BLaER1 treated with 17β-estradiol and CSF1 and Interleukin-3, amounts not matched to agents 10 nM and 100 nM (cell line): ENCODE measurements at regions not wholly inside any gene's neighbourhood (a gene's known extent, or its start where the extent isn't known, plus 50 kb on each side); places are given as distances from the start of the nearest gene placed in this dataset.
"Not testable (repeated sequence)": the region's sequence is repeated elsewhere in the genome, so short reads cannot be mapped to it uniquely, and the experiment has no call there.

Source experiments
- H3K27ac ChIP-seq, 11 experiments: shearing (Covaris generic); formaldehyde crosslinking; 2 replicates each; pipeline ENCODE4 v1.8.1; 2022
- H3K27me3 ChIP-seq, 11 experiments: shearing (Covaris generic); formaldehyde crosslinking; 2 replicates each; pipeline ENCODE4 v1.8.1; 2022
- H3K36me3 ChIP-seq, 11 experiments: shearing (Covaris generic); formaldehyde crosslinking; 2 replicates each; pipeline ENCODE4 v1.8.1; 2022
- H3K4me1 ChIP-seq, 10 experiments: shearing (Covaris generic); formaldehyde crosslinking; 2 replicates each; pipeline ENCODE4 v1.8.1; 2022
- H3K4me2 ChIP-seq, 11 experiments: shearing (Covaris generic); formaldehyde crosslinking; 2 replicates each; pipeline ENCODE4 v1.8.1; 2022
- H3K4me3 ChIP-seq, 10 experiments: shearing (Covaris generic); formaldehyde crosslinking; 2 replicates each; pipeline ENCODE4 v1.8.1; 2022
- H3K9ac ChIP-seq, 11 experiments: shearing (Covaris generic); formaldehyde crosslinking; 2 replicates each; pipeline ENCODE4 v1.8.1; 2022
- H3K9me3 ChIP-seq, 11 experiments: shearing (Covaris generic); formaldehyde crosslinking; replicated peaks in 1 of 11; 2 replicates each; pipeline ENCODE4 v1.8.1; 2022
- H4K20me1 ChIP-seq, 11 experiments: shearing (Covaris generic); formaldehyde crosslinking; 2 replicates each; pipeline ENCODE4 v1.8.1; 2022
- Cebpa-rat ChIP-seq, 11 experiments: shearing (Covaris generic); IDR thresholded peaks; 2 replicates each; pipeline ENCODE4 v1.8.1; 2022

GRCh38 chr6:101116337-101116736 is 235.2 kb upstream of the ASCC3 start:
- no peak for TF ChIP-seq Cebpa-rat (IDR thresholded peaks at IDR 0.05)
- Histone ChIP-seq H3K27ac (no peak overlapping the region), H3K4me3 (no peak overlapping the region), H3K9ac (no peak overlapping the region), H3K36me3 (no peaks in the 10 kb centered on the region), H3K4me2 (no peak overlapping the region), H3K27me3 (no peaks in the 10 kb centered on the region), H4K20me1 (no peaks in the 10 kb centered on the region), H3K4me1 (no peaks in the 10 kb centered on the region), H3K9me3 (no peaks in the 10 kb centered on the region)

GRCh38 chr6:101117393-101118135 is 236.4 kb upstream of the ASCC3 start:
- no peak overlapping the region for H3K4me3 ChIP-seq
- no peak for TF ChIP-seq Cebpa-rat (IDR thresholded peaks at IDR 0.05)
- H3K27ac ChIP-seq = no peak overlapping the region
- H3K4me1 ChIP-seq = no peaks in the 10 kb centered on the region
- H3K4me2 ChIP-seq = no peak overlapping the region
- H3K9me3 ChIP-seq = no peaks in the 10 kb centered on the region
- H3K36me3 ChIP-seq = no peaks in the 10 kb centered on the region
- H3K9ac ChIP-seq = no peak overlapping the region
- no peaks in the 10 kb centered on the region for H3K27me3 ChIP-seq
- H4K20me1 ChIP-seq = no peaks in the 10 kb centered on the region

GRCh38 chr6:101118136-101118396 is 236.9 kb upstream of the ASCC3 start:
- Histone ChIP-seq H3K27me3 (no peaks in the 10 kb centered on the region), H4K20me1 (no peaks in the 10 kb centered on the region), H3K4me2 (no peak overlapping the region), H3K9me3 (no peaks in the 10 kb centered on the region), H3K36me3 (no peaks in the 10 kb centered on the region), H3K27ac (no peak overlapping the region), H3K4me3 (no peak overlapping the region), H3K9ac (no peak overlapping the region), H3K4me1 (no peaks in the 10 kb centered on the region)
- TF ChIP-seq Cebpa-rat (IDR thresholded peaks at IDR 0.05) = no peak

GRCh38 chr6:101120747-101121146 is 239.6 kb upstream of the ASCC3 start:
- TF ChIP-seq Cebpa-rat (IDR thresholded peaks at IDR 0.05) = no peak
- H3K36me3 ChIP-seq = no peaks in the 10 kb centered on the region

GRCh38 chr6:101125380-101125971 is 244.3 kb upstream of the ASCC3 start:
- H3K27ac ChIP-seq = no peak overlapping the region
- H3K9me3 ChIP-seq = no peaks in the 10 kb centered on the region
- TF ChIP-seq Cebpa-rat (IDR thresholded peaks at IDR 0.05) = no peak
- H3K4me2 ChIP-seq = no peak overlapping the region
- no peaks in the 10 kb centered on the region for H3K27me3 ChIP-seq
- no peaks in the 10 kb centered on the region for H4K20me1 ChIP-seq
- H3K9ac ChIP-seq = no peak overlapping the region
- H3K4me1 ChIP-seq = no peaks in the 10 kb centered on the region
- no peaks in the 10 kb centered on the region for H3K36me3 ChIP-seq
- no peak overlapping the region for H3K4me3 ChIP-seq

More at GRCh38 chr6:101120747-101121146, 239.6 kb upstream of the ASCC3 start:
- no peak overlapping the region for H3K4me3 ChIP-seq
- H3K9ac ChIP-seq = no peak overlapping the region
- no peaks in the 10 kb centered on the region for H3K4me1 ChIP-seq
- no peaks in the 10 kb centered on the region for H3K9me3 ChIP-seq
- H4K20me1 ChIP-seq = no peaks in the 10 kb centered on the region
- H3K4me2 ChIP-seq = no peak overlapping the region
- no peaks in the 10 kb centered on the region for H3K27me3 ChIP-seq
- H3K27ac ChIP-seq = no peak overlapping the region

- no peak overlapping the region for H3K9ac ChIP-seq
- no peaks in the 10 kb centered on the region for H3K9me3 ChIP-seq
- no peaks in the 10 kb centered on the region for H3K4me1 ChIP-seq
- no peak overlapping the region for H3K4me2 ChIP-seq
- H3K27ac ChIP-seq = no peak overlapping the region
- TF ChIP-seq Cebpa-rat (IDR thresholded peaks at IDR 0.05) = no peak
- no peak overlapping the region for H3K4me3 ChIP-seq
- no peaks in the 10 kb centered on the region for H3K36me3 ChIP-seq
- H3K27me3 ChIP-seq = no peaks in the 10 kb centered on the region
- no peaks in the 10 kb centered on the region for H4K20me1 ChIP-seq
Observed at GRCh38 chr6:101126501-101126900, 245.4 kb upstream of the ASCC3 start.

GRCh38 chr6:101129851-101130250 is 248.7 kb upstream of the ASCC3 start:
- Histone ChIP-seq H3K27ac (no peak overlapping the region), H3K4me3 (no peak overlapping the region), H3K4me1 (no peaks in the 10 kb centered on the region), H4K20me1 (no peaks in the 10 kb centered on the region), H3K9me3 (no peaks in the 10 kb centered on the region), H3K36me3 (no peaks in the 10 kb centered on the region), H3K9ac (no peak overlapping the region), H3K4me2 (no peak overlapping the region), H3K27me3 (no peaks in the 10 kb centered on the region)
- no peak for TF ChIP-seq Cebpa-rat (IDR thresholded peaks at IDR 0.05)

- H3K4me3 ChIP-seq = no peak overlapping the region
- H3K27ac ChIP-seq = no peak overlapping the region
- H3K27me3 ChIP-seq = no peaks in the 10 kb centered on the region
- H3K36me3 ChIP-seq = no peaks in the 10 kb centered on the region
- no peak for TF ChIP-seq Cebpa-rat (IDR thresholded peaks at IDR 0.05)
- H3K9me3 ChIP-seq = no peaks in the 10 kb centered on the region
- peaks cover 0 to 8% (median 0%) of the 10 kb centered on the region in 10 experiments; a peak in 1 of 20 replicates for H3K4me1 ChIP-seq
- no peak overlapping the region for H3K9ac ChIP-seq
- H4K20me1 ChIP-seq = no peaks in the 10 kb centered on the region
- H3K4me2 ChIP-seq = no peak overlapping the region
Observed at GRCh38 chr6:101146389-101146788, 247.1 kb upstream of the GRIK2 start.

- H3K4me3 ChIP-seq = no peak overlapping the region
- no peaks in the 10 kb centered on the region for H3K4me1 ChIP-seq
- H3K9me3 ChIP-seq = no peaks in the 10 kb centered on the region
- no peak overlapping the region for H3K4me2 ChIP-seq
- H3K27ac ChIP-seq = no peak overlapping the region
- no peaks in the 10 kb centered on the region for H3K27me3 ChIP-seq
- no peaks in the 10 kb centered on the region for H3K36me3 ChIP-seq
- H3K9ac ChIP-seq = no peak overlapping the region
- no peaks in the 10 kb centered on the region for H4K20me1 ChIP-seq
- TF ChIP-seq Cebpa-rat (IDR thresholded peaks at IDR 0.05) = no peak
Observed at GRCh38 chr6:101150226-101150625, 243.3 kb upstream of the GRIK2 start.

GRCh38 chr6:101157638-101158037 is 235.9 kb upstream of the GRIK2 start:
- not testable (repeated sequence) for H3K4me1 ChIP-seq, H3K4me2 ChIP-seq, H3K4me3 ChIP-seq, H3K27ac ChIP-seq, H4K20me1 ChIP-seq, H3K9me3 ChIP-seq, H3K9ac ChIP-seq, H3K27me3 ChIP-seq, H3K36me3 ChIP-seq
